GM06990 (cell line): ENCODE measurements at regions not wholly inside any gene's neighbourhood (a gene's known extent, or its start where the extent isn't known, plus 50 kb on each side); places are given as distances from the start of the nearest gene placed in this dataset.

ENCODE experiments used
- DNase-seq: peaks from one replicate; pipeline ENCODE4 v3.0.0-alpha.2; 2011; ENCODE audit not compliant: insufficient read length; ENCODE audit errors: extremely low read depth
- H3K27me3 ChIP-seq: replicated peaks from 2 replicates; pipeline ENCODE4 v1.6.0; 2011; ENCODE audit warnings: low read length; ENCODE audit not compliant: control insufficient read depth, insufficient read depth
- H3K36me3 ChIP-seq: 2 replicates; pipeline ENCODE4 v1.5.1; 2011; ENCODE audit warnings: low read length; ENCODE audit not compliant: control insufficient read depth, insufficient read depth
- H3K4me3 ChIP-seq: replicated peaks from 2 replicates; pipeline ENCODE4 v1.5.1; 2011; ENCODE audit warnings: low read depth, mild to moderate bottlenecking, control low read depth, low read length
- TF ChIP-seq, protein P1 (sequence below): IDR thresholded peaks from 2 replicates; pipeline ENCODE4 v1.5.1; 2011; ENCODE audit warnings: low read length, control low read depth, mild to moderate bottlenecking, inconsistent platforms; ENCODE audit not compliant: insufficient read depth, poor library complexity, severe bottlenecking

GRCh38 chr2:125386074-125386473 lies 1269.9 kb upstream of the GYPC start:
- H3K36me3 ChIP-seq: no peaks in the 10 kb centered on the region
- TF ChIP-seq, protein P1, sequence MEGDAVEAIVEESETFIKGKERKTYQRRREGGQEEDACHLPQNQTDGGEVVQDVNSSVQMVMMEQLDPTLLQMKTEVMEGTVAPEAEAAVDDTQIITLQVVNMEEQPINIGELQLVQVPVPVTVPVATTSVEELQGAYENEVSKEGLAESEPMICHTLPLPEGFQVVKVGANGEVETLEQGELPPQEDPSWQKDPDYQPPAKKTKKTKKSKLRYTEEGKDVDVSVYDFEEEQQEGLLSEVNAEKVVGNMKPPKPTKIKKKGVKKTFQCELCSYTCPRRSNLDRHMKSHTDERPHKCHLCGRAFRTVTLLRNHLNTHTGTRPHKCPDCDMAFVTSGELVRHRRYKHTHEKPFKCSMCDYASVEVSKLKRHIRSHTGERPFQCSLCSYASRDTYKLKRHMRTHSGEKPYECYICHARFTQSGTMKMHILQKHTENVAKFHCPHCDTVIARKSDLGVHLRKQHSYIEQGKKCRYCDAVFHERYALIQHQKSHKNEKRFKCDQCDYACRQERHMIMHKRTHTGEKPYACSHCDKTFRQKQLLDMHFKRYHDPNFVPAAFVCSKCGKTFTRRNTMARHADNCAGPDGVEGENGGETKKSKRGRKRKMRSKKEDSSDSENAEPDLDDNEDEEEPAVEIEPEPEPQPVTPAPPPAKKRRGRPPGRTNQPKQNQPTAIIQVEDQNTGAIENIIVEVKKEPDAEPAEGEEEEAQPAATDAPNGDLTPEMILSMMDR: no peak
- no peak for DNase-seq

GRCh38 chr2:125397535-125398251 lies 1258.3 kb upstream of the GYPC start:
- no peaks in the 10 kb centered on the region for H3K36me3 ChIP-seq
- DNase-seq: peak; percentile 59
- H3K27me3 ChIP-seq: no peaks in the 10 kb centered on the region
- TF ChIP-seq, protein P1: no peak
- no peak overlapping the region for H3K4me3 ChIP-seq

More at GRCh38 chr2:125386074-125386473, 1269.9 kb upstream of the GYPC start:
- Histone ChIP-seq H3K4me3 (no peak overlapping the region), H3K27me3 (no peaks in the 10 kb centered on the region)

DNA sequence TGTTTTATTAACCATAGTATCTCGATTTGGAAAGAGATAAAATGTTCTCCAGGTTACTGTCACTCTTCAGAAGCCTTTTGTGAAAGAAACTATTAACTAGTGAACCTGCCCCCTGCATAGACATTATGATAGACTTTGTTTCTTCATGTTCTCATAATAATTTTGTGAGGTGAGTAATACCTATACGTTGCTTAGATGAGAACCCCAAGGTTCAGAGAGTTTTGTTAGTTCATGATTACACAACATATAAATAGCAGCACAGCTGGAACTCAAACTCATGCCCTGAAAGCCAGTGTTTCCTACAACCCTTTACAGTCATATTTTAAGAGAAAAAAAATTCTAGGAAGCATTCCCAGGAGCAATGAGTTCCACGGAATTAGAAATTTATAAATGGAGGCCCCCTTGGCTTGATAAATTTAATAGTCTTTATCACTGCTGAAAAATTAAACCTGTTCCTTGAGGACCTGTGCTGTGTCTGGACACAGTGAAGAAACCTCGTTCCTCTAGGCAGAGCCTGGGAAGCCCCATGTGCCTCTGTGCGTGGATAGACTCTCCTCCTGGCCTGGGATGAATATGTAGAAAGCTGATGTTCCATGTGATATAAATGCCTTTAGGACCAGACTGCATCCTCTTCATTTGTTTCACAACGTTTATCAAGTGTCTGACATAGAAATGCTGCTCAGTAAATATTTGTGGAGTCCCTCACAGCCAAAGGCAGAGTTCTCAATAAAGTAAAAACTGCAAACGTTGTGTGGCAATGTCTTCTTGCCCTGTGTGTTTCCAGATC lies 1257.0 kb upstream of the GYPC start:
- TF ChIP-seq, protein P1: no peak

GRCh38 chr2:125405816-125406215 lies 1250.1 kb upstream of the GYPC start:
- no peak for DNase-seq
- H3K27me3 ChIP-seq: no peaks in the 10 kb centered on the region
- H3K36me3 ChIP-seq: no peaks in the 10 kb centered on the region
- no peak overlapping the region for H3K4me3 ChIP-seq
- TF ChIP-seq, protein P1: no peak

More for the DNA sequence above, 1257.0 kb upstream of the GYPC start:
- peak; percentile 25 for DNase-seq
- H3K4me3 ChIP-seq: no peak overlapping the region
- H3K36me3 ChIP-seq: no peaks in the 10 kb centered on the region
- H3K27me3 ChIP-seq: no peaks in the 10 kb centered on the region

DNA sequence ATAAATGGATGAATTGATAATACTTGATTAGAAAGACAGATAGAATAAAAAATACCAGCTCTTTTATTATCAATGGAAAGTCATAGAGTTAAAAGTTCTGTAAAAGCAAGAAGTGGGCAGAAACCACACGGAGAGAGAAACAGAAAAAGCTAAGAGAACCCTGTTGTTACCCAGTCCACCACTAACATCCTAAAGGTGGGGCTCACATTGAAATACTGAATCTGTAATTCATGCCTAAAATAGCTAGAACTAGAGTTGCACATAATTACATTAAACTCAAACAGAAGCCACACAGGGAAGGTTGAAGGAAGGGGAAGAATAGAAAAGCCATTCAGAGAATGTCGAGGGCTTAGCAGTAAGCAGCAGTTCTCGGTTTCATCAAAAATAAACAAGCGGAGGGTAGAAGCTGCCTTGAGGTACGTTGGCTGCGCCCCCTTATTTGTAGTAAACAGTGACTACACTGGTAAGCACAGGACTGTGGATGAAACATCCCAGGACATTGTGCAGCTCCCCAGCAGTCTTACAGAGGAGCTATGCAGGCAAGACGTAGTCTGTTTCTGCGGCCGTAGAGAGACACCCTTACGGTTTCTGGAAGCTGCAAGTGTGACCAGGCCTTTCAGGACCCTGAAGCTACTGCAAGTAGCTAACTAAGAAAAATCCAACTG lies 1247.0 kb upstream of the GYPC start:
- TF ChIP-seq, protein P1: no peak
- Histone ChIP-seq H3K4me3 (no peak overlapping the region), H3K27me3 (no peaks in the 10 kb centered on the region), H3K36me3 (no peaks in the 10 kb centered on the region)
- DNase-seq: no peak
